ENCODE measurements at regions not wholly inside any gene's neighbourhood (a gene's known extent, or its start where the extent isn't known, plus 50 kb on each side); places are given as distances from the start of the nearest gene placed in this dataset.

DNA sequence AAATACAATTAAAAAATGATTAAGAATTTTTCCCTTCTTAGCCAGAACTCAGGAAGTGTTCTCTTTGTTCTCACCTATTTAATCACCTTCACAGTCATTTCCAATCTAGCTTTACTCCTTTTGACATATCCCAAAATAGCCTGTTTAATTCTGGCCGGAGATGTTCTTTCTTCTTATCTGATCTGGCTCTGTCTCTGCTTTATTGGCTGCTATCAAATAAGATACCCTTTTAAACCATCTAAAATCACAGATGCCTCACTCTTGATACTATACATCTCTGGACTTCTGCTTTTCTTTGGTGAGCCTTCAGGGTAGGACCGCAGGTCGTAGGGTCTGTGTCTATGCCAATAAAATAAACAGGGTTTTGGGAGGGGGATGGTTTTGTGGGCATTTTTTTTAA is 319.2 kb upstream of the SEMA6D start:
- TF ChIP-seq, protein P1, sequence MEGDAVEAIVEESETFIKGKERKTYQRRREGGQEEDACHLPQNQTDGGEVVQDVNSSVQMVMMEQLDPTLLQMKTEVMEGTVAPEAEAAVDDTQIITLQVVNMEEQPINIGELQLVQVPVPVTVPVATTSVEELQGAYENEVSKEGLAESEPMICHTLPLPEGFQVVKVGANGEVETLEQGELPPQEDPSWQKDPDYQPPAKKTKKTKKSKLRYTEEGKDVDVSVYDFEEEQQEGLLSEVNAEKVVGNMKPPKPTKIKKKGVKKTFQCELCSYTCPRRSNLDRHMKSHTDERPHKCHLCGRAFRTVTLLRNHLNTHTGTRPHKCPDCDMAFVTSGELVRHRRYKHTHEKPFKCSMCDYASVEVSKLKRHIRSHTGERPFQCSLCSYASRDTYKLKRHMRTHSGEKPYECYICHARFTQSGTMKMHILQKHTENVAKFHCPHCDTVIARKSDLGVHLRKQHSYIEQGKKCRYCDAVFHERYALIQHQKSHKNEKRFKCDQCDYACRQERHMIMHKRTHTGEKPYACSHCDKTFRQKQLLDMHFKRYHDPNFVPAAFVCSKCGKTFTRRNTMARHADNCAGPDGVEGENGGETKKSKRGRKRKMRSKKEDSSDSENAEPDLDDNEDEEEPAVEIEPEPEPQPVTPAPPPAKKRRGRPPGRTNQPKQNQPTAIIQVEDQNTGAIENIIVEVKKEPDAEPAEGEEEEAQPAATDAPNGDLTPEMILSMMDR (IDR thresholded peaks at IDR 0.05) = no peak
- TF ChIP-seq HOXB13 (CRISPR knock-in tag; IDR thresholded peaks at IDR 0.05; ENCODE audit: low read depth) (no peak), ZC3H11A (IDR thresholded peaks at IDR 0.05) (no peak), POLR2A (IDR thresholded peaks at IDR 0.05; ENCODE audit: low read length) (no peak), JUNB (IDR thresholded peaks at IDR 0.05) (no peak), BHLHE40 (IDR thresholded peaks at IDR 0.05; ENCODE audit: low read depth, low read length) (no peak), CEBPB (IDR thresholded peaks at IDR 0.05) (no peak)
- TF ChIP-seq, protein P2, sequence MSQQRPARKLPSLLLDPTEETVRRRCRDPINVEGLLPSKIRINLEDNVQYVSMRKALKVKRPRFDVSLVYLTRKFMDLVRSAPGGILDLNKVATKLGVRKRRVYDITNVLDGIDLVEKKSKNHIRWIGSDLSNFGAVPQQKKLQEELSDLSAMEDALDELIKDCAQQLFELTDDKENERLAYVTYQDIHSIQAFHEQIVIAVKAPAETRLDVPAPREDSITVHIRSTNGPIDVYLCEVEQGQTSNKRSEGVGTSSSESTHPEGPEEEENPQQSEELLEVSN (IDR thresholded peaks at IDR 0.05; ENCODE audit: borderline replicate concordance, low read depth) = no peak
- TF ChIP-seq, protein P3, sequence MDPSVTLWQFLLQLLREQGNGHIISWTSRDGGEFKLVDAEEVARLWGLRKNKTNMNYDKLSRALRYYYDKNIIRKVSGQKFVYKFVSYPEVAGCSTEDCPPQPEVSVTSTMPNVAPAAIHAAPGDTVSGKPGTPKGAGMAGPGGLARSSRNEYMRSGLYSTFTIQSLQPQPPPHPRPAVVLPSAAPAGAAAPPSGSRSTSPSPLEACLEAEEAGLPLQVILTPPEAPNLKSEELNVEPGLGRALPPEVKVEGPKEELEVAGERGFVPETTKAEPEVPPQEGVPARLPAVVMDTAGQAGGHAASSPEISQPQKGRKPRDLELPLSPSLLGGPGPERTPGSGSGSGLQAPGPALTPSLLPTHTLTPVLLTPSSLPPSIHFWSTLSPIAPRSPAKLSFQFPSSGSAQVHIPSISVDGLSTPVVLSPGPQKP (IDR thresholded peaks at IDR 0.05; ENCODE audit: low read depth, low read length) = no peak
- TF ChIP-seq, protein P4, sequence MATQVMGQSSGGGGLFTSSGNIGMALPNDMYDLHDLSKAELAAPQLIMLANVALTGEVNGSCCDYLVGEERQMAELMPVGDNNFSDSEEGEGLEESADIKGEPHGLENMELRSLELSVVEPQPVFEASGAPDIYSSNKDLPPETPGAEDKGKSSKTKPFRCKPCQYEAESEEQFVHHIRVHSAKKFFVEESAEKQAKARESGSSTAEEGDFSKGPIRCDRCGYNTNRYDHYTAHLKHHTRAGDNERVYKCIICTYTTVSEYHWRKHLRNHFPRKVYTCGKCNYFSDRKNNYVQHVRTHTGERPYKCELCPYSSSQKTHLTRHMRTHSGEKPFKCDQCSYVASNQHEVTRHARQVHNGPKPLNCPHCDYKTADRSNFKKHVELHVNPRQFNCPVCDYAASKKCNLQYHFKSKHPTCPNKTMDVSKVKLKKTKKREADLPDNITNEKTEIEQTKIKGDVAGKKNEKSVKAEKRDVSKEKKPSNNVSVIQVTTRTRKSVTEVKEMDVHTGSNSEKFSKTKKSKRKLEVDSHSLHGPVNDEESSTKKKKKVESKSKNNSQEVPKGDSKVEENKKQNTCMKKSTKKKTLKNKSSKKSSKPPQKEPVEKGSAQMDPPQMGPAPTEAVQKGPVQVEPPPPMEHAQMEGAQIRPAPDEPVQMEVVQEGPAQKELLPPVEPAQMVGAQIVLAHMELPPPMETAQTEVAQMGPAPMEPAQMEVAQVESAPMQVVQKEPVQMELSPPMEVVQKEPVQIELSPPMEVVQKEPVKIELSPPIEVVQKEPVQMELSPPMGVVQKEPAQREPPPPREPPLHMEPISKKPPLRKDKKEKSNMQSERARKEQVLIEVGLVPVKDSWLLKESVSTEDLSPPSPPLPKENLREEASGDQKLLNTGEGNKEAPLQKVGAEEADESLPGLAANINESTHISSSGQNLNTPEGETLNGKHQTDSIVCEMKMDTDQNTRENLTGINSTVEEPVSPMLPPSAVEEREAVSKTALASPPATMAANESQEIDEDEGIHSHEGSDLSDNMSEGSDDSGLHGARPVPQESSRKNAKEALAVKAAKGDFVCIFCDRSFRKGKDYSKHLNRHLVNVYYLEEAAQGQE (IDR thresholded peaks at IDR 0.05) = no peak
- TF ChIP-seq, protein P5, sequence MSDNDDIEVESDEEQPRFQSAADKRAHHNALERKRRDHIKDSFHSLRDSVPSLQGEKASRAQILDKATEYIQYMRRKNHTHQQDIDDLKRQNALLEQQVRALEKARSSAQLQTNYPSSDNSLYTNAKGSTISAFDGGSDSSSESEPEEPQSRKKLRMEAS (IDR thresholded peaks at IDR 0.05) = no peak

Measured in A549 (cell line).